HS-27A (cell line): ENCODE measurements at regions not wholly inside any gene's neighbourhood (a gene's known extent, or its start where the extent isn't known, plus 50 kb on each side); places are given as distances from the start of the nearest gene placed in this dataset.
"Not testable (repeated sequence)": the region's sequence is repeated elsewhere in the genome, so short reads cannot be mapped to it uniquely, and the experiment has no call there.

Source experiments
- DNase-seq: peaks from one replicate; pipeline ENCODE4 v3.0.0-alpha.2; 2012; ENCODE audit warnings: low read depth, missing footprints

GRCh38 chr2:61677306-61677705, 139.2 kb upstream of the XPO1 start:
- DNase-seq: no peak

DNA sequence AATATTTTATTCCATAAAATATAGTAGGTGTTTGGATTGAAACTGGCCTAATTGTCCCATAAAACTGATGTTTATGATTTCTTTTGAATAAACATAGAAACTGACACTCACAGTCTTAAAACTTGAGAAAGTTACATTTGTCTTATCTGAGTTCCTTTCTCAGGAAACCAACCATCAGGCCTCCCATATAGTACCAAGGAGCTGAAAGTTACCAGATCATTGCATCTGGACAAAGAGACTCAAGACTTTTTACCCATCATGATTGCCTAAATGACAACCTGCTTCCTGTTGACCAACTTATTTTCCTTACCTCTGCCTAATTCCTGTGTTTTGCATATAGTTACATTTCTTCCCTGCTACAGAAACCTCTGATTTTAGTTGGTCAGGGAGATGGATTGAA, 137.0 kb upstream of the XPO1 start:
- no peak for DNase-seq

DNA sequence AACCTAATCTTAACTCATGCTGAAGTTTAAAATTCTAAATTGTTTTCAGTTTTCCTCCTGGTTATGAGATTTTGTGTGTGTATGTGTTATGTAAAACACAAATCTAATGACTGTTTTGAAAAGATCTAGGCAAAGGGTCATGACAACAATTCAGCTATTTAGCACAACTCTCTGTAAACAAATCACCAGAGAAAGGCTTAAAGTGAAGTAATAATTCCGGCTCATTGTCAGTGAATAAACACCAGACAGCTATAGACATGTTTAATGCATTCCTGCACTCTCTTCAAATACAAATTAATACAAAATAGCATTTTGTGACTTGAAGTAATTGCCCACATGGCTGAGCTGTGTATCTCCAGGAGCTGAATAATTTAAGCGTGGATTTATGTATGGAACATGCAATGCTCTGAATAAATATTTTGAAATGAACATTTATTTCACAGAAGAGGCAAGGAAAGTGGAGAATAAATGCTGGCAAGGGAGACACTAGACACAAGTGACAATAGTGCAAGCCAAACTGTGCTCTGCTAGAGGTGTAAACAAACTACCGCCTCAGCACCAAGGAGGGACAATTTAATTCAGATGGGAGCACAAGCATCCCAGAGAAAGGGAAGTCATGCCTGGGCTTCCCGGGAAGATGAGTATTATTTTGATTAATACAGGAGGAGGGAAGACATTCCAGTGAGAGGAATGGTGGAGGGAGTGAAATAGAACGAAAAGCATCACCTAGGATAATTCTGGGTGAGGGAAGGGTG, 133.6 kb upstream of the XPO1 start:
- no peak for DNase-seq

GRCh38 chr2:61670591-61671501, 132.7 kb upstream of the XPO1 start:
- DNase-seq: no peak

- DNase-seq: no peak
Measured at GRCh38 chr2:61664190-61664589, 126.0 kb upstream of the XPO1 start.

- no peak for DNase-seq
Measured at GRCh38 chr2:61662990-61663389, 124.8 kb upstream of the XPO1 start.

DNA sequence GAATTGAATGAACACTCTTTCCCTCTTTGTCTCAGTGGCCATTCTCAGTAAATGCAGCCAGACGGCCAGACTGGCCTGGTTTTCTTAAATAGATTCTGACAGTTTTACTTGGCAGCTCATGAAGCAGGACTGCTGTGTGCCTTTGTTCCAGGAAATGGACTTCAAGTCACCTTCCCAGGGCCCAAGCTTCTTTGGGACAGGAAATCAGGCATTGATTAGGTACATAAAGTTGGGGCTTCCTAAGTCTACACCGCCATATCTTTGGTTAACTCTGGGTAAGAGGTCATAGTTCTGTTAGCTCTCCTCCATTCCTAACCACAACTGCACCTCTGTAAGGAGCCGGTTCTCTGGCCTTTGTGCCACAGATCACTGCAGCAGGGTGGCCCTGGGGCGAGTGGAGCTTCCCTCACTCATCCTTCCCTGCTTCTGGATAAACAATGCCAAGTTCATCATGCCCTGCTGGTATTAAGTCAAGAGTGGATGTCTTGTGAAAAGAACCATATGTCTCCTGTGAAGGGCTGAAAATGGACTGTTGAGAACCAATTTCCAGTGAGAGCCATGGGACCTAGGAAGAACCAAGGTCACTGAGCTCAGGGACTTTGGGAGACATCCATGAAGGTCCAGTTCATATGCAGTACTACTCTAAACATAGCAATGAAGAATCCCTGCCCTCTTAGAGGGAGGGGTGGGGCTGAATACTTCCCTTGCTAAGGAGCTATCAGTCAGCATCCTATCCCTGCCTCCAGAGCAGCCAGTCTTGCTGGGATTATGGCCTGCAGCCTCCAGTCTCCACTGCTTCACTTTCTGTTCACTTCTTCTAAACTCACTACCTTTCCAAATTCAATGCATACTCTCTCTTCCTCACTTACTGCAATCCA, 122.6 kb upstream of the XPO1 start:
- no peak for DNase-seq

DNA sequence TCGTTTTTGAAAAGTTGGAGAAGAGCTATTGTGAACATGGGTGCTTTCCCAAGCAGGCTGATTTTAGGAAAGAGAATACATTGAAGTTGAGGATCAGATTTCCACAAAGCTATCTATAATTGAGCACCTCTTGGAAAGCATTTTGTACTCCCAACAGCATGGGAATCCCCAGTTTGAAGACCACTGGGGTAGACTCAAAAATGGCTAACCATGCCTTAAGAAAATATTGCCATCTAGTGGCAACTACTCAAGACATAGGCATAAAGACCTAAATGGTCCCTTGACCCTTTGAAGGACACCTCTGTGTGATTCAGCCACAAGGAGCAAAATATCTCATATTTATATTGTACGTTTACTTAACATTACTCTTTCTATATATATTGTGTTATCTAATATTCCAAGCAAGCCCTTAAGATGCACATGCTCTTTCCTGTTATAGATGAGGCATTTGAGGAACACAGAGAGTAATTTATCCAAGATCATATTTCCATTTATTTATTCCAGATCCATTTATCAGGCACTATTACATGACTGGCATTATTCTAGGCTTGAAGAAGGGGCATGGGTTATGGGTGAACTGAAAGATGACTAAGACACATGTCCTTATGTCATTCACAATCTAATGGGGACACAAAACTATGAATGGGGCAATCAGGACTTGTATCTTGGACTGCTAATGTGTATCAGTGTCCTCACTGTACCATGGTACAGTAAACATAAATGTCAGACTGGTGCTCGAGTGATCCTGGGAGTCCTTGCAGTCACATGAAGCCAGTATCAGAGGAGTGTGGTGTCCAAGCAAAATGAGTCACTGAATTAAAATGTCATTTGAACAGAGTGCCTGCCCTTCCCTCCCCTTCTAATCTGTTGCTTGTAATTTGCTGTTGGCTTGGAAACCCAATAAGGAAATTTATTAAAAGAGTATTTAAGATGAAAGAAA, 121.0 kb upstream of the XPO1 start:
- no peak for DNase-seq

DNA sequence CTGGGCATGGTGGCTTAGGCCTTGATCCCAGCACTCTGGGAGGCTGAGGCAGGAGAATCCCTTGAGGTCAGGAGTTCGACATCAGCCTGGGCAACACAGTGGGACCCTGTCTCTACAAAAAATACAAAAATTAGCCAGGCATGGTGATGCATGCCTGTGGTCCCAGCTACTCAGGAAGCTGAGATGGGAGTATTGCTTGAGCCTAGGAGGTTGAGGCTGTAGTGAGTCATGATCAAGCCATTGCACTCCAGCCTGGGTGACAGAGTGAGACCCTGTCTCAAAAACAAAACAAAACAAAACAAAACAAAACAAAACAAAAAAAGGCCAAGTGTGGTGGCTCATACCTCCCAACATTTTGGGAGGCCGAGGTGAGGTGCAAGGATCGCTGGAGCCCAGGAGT, 111.8 kb upstream of the XPO1 start:
- DNase-seq: not testable (repeated sequence)

DNA sequence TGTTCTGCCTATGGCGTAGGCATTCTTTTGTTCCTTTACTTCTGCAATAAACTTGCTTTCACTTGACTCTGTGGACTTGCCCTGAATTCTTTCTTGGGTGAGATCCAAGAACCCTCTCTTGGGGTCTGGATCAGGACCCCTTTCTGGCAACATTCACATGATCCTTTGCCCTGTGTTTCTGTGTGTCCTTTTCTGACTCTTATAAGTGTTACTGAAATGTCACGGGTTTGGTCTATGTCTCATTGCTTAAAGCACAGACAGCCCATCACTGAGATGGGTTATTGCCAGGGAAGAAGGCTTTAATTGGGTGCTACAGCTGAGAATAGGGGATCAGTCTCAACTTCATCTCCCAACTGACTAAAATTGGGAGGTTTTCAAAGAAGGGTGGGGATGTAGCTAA, 110.9 kb upstream of the XPO1 start:
- no peak for DNase-seq

DNA sequence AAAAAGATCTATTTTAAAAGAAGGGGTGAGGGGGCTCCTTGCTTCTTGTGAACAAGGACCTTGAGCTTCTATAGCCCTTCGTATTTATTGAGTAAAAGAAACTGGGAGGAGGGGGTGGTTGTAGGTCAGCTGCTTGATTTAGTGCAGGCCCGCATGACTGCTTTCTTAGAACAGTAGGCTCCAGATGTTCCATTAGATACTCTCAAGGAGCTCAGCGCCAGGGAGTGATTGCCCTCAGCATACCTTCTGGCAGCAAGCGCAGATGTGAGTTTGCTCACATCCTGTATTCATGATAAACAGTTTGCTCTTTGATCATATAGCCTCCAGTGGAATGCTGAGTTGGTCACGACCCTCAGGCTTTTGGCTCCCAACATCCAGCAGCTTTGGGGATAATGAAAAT, 108.9 kb upstream of the XPO1 start:
- no peak for DNase-seq

DNA sequence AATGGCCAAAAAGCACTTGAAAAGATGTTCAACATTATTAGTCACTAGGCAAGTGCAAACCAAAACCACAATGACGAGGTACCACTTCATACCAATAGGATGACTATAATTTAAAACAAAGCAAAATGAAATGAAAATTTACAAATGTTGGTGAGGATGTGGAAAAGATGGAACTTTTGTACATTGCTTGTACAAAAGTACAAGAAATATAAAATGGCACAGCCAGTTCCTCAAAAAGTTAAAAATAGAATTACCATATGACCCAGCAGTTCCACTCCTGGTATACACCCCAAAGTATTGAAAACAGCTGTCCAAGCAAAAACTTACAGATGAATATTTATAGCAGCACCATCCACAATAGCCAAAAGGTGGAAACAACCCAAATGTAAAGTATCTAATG, 107.8 kb upstream of the XPO1 start:
- peak; percentile 48 for DNase-seq

- not testable (repeated sequence) for DNase-seq
Measured at GRCh38 chr2:61643153-61643552, 105.0 kb upstream of the XPO1 start.

GRCh38 chr2:61640406-61640805, 102.2 kb upstream of the XPO1 start:
- DNase-seq: no peak

- DNase-seq: no peak
Measured at GRCh38 chr2:61639721-61640120, 101.6 kb upstream of the XPO1 start.

DNA sequence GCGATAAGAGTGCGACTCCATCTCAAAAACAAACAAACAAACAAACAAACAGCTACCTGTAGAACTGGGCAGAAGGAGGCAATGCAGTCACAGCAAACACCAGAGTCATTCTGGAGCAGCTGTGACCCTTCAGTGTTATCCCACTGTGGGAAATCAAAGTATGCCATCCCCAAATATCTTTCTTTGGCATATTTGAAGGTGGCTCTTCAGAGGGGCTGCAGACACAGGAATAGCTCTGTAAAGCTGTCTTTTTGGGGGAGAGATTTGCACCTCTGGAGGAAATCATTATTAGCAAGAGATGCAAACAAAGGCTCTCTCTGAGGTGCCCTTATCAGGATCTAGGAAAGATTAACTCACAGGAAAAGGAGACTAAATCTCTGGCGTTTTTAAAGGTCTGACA, 98.5 kb upstream of the XPO1 start:
- DNase-seq: no peak

DNA sequence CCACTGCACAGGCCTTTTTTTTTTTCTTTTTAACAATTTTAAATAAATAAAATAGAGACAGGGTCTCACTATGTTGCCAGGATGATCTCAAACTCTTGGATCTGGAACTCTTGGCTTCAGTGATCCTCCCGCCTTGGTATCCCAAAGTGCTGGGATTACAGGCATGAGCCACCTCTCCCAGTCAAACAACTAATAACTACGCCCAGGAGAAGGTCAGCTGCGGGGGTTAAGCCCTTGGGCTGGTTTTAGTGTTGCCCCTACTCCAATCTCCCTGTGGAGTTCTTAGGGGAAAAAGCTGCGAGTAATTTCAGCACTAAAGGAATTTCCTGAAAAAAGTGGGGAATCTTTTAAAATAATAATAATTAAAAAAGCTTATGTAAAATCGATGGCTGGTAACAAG, 96.4 kb upstream of the XPO1 start:
- no peak for DNase-seq

DNA sequence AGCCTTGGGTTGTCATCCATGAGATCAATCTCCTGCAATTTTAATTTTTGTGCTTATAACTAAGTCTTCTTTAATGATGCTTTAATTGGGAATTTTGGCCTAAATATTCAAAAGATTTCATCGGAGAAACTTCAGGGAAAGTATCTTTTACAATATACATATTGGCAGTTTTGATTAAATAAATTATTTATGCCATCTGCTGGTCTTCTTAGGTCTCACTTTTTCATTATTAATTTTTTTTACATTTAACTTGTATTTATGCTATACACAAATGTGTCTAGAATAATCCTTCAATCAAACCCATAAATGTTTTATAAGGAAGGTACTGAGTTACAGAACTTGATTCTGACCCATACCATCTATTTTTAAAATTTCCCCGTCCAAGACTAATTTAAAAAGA, 95.1 kb upstream of the XPO1 start:
- DNase-seq: no peak

DNA sequence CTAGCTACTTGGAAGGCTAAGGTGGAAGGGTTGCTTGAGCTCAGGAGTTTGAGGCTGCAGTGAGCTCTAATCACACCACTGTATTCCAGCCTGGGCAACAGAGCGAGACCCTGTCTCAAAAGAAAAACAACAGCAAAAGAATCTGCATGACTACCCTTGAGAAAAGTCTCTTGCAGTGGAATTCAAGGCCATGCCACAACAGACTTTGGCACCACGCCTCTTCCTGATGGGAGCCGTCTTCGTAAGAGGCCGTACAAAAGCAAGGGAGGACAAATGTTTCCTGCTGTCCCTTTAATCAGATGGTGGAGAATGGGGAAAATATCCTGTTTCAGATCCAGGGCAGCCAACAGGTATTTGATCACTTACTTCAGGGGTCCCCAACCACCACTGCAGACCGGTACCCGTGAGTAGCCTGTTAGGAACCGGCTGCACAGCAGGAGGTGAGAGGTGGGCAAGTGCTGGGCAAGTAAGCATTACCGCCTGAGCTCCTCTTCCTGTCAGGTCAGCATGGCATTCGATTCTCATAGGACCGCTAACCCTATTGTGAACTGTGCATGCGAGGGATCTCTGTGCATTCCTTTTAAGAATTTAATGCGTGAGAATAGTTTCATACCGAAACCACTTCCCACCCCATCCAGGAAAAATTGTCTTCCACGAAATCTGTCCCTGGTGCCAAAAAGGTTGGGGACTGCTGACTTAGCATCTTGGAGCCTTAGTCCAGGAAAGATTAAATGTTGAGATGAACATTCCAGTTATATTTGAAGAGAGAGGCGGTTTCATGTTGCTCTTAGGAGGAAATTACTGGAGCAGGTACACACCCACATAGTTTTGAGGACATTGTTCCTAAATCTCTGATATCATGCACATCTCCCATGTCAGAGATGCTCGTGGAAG, 94.4 kb upstream of the XPO1 start:
- DNase-seq: no peak

- no peak for DNase-seq
Measured at GRCh38 chr2:61631321-61631720, 93.2 kb upstream of the XPO1 start.
